ENCODE measurements at regions not wholly inside any gene's neighbourhood (a gene's known extent, or its start where the extent isn't known, plus 50 kb on each side); places are given as distances from the start of the nearest gene placed in this dataset.
A peak's percentile ranks its signal among the peaks of the same experiment; 100 is the strongest.

DNA sequence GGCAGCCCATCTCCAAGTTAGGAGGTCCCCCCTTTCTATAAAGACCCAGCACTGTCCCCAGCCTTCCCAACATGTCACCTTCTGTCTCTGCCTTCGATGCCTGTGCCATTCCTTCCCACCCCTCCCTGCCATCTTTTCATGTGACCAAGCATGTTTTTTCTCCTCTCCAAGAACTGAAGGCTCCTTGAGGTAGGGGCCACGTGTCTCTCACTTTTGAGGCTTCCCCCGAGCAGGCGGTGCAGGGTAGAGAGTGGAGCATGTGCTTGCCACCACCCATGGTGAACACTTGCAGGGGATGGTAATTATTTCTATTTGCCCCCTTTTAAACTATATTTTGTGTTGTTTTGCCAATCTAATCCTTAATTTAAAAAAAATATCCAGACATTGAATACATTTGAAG is 168.4 kb downstream of the ACKR3 start:
- Histone ChIP-seq H3K4me3 (ENCODE audit: low read depth, low read length) (no peak overlapping the region), H3K36me3 (ENCODE audit: control insufficient read depth, insufficient read depth, low read length) (no peaks in the 10 kb centered on the region), H3K27me3 (ENCODE audit: control insufficient read depth, insufficient read depth, low read length) (no peaks in the 10 kb centered on the region)
- DNase-seq (ENCODE audit: low read depth) = no peak
- no peak for TF ChIP-seq CTCF (IDR thresholded peaks at IDR 0.05; ENCODE audit: insufficient read depth, low read length, poor library complexity, severe bottlenecking)

DNA sequence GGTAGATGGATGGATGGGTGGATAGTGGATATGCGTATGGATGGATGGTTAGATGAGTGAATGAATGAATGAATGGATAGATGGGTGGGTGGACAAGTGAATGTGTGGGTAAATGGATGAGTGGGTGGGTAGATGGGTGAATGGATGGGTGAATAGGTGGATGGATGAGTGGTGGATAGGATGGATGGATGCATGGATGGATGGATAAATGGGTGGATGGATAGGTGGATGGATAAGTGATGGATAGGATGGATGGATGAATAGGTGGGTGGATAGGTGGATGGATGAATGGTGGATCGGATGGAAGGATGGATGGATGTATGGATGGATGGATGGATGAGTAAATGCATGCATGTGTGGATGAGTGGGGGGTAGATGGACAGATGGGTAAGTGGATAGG is 169.3 kb downstream of the ACKR3 start:
- Histone ChIP-seq H3K4me3 (ENCODE audit: low read depth, low read length) (no peak overlapping the region), H3K36me3 (ENCODE audit: control insufficient read depth, insufficient read depth, low read length) (no peaks in the 10 kb centered on the region), H3K27me3 (ENCODE audit: control insufficient read depth, insufficient read depth, low read length) (no peaks in the 10 kb centered on the region)
- no peak for DNase-seq (ENCODE audit: low read depth)
- TF ChIP-seq CTCF (IDR thresholded peaks at IDR 0.05; ENCODE audit: insufficient read depth, low read length, poor library complexity, severe bottlenecking) = no peak

- Histone ChIP-seq H3K4me3 (ENCODE audit: low read depth, low read length) (no peak overlapping the region), H3K36me3 (ENCODE audit: control insufficient read depth, insufficient read depth, low read length) (no peaks in the 10 kb centered on the region), H3K27me3 (ENCODE audit: control insufficient read depth, insufficient read depth, low read length) (no peaks in the 10 kb centered on the region)
- TF ChIP-seq CTCF (IDR thresholded peaks at IDR 0.05; ENCODE audit: insufficient read depth, low read length, poor library complexity, severe bottlenecking) = no peak
- DNase-seq (ENCODE audit: low read depth) = no peak
Measured at GRCh38 chr2:236739663-236740062, 170.0 kb downstream of the ACKR3 start.

- Histone ChIP-seq H3K27me3 (ENCODE audit: control insufficient read depth, insufficient read depth, low read length) (no peaks in the 10 kb centered on the region), H3K36me3 (ENCODE audit: control insufficient read depth, insufficient read depth, low read length) (no peaks in the 10 kb centered on the region), H3K4me3 (ENCODE audit: low read depth, low read length) (no peak overlapping the region)
- no peak for TF ChIP-seq CTCF (IDR thresholded peaks at IDR 0.05; ENCODE audit: insufficient read depth, low read length, poor library complexity, severe bottlenecking)
- no peak for DNase-seq (ENCODE audit: low read depth)
Measured at GRCh38 chr2:236740506-236740905, 170.9 kb downstream of the ACKR3 start.

- Histone ChIP-seq H3K4me3 (ENCODE audit: low read depth, low read length) (no peak overlapping the region), H3K36me3 (ENCODE audit: control insufficient read depth, insufficient read depth, low read length) (no peaks in the 10 kb centered on the region), H3K27me3 (ENCODE audit: control insufficient read depth, insufficient read depth, low read length) (no peaks in the 10 kb centered on the region)
- DNase-seq (ENCODE audit: low read depth) = peak; percentile 53
- TF ChIP-seq CTCF (IDR thresholded peaks at IDR 0.05; ENCODE audit: insufficient read depth, low read length, poor library complexity, severe bottlenecking) = no peak
Measured at GRCh38 chr2:236743039-236743920, 173.7 kb downstream of the ACKR3 start.

DNA sequence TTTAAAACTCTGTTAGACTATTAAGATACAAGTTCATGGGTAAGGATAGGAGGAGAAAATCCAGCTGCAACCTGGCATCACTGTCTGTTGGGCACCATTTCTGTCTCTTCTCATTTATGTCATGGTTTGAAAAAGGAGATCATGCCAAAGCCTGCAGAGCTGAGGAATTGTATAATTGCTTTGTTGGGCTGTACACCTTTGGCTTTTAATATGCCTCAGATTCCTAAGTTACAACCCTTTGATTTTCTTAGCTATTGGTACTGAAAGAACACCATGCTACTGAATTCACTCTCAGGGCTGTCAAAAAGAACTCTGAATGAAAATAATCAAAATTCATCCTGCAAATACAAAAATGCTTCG is 174.3 kb downstream of the ACKR3 start:
- Histone ChIP-seq H3K4me3 (ENCODE audit: low read depth, low read length) (no peak overlapping the region), H3K36me3 (ENCODE audit: control insufficient read depth, insufficient read depth, low read length) (no peaks in the 10 kb centered on the region), H3K27me3 (ENCODE audit: control insufficient read depth, insufficient read depth, low read length) (no peaks in the 10 kb centered on the region)
- no peak for DNase-seq (ENCODE audit: low read depth)
- TF ChIP-seq CTCF (IDR thresholded peaks at IDR 0.05; ENCODE audit: insufficient read depth, low read length, poor library complexity, severe bottlenecking) = no peak
